Stimulated activated naive CD4-positive, alpha-beta T cell treated with Interleukin-2 at 50 U/mL for 16 hours (primary cell): ENCODE measurements at regions not wholly inside any gene's neighbourhood (a gene's known extent, or its start where the extent isn't known, plus 50 kb on each side); places are given as distances from the start of the nearest gene placed in this dataset.
"Not testable (repeated sequence)": the region's sequence is repeated elsewhere in the genome, so short reads cannot be mapped to it uniquely, and the experiment has no call there.

Experiments
- DNase-seq: peaks from one replicate; lab custom pipeline; 2025; lab: John Stamatoyannopoulos, UW

DNA sequence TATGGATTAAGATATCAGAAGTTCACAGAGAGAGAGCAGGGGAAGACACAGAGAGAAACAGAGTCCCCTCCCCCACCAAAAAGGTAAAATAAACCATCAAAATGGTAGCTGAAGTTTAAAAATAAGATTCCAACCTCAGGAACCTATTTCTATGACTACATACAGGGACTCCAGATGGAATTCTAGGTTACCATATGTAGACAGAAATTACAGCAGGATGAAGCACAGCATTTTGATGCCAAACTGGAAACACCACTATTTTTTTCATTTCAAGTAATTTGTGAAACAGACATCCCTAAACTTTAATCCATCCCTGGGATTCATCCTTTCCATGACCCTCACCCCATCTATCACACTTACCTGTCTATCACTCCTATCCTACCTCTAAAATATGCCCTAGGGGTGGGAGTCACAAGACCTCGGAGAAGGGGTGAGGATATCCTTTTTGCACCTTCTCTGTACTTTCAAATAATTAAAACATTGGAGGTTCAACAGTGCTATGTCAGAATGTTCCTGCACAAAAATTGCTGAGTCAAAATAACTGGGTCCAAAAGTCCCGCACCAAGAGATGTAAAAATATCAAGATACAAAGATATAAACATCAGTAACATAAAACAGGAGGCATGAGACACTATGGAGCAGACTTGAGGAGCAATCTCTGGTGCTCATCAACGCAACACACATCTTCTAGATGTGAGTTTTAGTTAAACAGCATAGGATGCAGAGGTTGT lies 344.5 kb upstream of the RASGEF1B start:
- DNase-seq: no peak

DNA sequence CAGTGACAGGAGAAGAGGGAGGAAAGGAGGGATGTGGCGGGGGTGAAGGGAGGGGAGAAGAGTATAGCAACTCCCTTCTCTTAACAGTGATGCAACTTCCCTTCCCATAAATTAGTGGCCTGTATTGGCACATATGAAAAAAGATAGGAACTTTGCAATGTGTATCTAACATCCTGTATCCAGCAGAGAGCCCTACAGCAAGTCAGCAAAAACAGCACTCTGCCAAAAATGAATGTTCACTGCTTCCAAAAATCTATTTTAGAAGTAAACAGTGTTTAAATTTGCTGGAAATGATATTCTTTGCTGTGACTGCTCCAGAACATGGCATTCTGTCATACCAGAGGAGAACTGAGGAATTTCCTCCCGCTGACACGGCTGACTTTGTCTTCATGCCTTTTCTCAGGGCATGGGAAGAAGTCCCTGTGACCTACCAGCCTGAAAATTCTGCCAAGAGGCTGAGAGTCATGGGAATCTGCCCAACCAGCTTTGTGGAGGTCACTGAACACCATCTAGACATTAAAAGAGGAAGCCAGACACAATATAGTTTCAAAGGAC lies 343.4 kb upstream of the RASGEF1B start:
- no peak for DNase-seq

DNA sequence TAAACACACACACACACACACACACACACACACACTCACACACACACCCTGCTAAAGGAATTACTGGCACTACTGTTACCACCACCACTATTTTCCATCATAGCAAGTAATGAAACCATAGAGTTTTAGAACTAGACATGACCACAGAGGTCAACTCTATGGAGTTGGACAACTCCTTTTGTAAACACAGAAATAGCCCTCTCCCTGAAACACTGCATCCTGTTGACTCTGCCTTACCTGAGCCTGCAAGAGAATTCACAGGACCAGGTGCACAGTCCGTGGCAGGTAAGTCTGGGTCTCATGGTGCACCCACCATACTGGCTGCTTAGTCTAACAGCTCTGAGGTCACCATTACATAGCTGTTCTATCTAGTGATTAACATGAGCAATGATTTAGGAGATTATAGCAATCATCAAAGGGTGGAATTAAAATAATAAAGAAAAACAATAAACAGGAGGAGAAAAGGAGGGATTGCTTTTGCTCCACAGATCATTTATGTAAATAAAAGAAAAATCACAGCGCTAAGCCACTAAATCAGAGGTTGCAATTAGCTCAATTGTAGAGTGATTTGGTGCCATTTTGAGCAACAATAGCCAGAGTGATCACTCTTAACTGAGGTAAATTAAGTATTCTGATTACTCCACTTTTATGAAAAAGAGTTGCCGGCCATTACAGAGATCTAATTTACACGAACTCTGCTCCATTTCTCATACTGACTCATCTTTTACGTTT lies 340.0 kb upstream of the RASGEF1B start:
- no peak for DNase-seq

DNA sequence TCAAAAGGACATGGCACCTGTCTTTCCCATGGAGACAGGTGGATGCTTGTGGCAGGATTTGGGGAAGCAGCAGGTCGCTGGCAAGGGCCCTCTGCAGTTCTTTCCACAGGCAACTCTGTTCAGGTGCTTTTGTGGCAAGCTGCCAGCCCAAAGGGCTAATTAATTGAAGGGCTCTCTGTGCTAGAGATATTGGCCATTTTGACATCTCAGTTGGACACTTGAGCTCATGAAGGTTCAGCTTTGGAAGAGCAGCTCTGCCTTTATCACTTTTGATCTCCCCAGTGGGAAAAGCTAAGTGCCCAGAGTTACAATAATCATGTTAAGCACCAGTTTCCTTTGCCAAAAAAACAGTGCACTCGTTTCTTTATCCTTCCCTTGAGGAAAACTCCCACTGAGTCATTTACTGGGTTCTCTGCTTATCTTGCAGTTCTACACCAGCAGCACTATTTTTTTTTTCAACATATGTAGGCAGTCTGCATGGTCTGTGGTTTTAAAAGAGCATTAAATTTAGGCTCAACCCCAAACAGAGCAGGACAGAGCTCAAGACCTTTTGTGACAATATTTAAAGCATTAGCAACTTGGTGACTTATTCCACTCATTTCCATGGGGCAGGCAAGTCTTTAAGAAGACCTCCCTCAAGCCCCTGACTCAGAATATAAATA lies 336.4 kb upstream of the RASGEF1B start:
- no peak for DNase-seq

DNA sequence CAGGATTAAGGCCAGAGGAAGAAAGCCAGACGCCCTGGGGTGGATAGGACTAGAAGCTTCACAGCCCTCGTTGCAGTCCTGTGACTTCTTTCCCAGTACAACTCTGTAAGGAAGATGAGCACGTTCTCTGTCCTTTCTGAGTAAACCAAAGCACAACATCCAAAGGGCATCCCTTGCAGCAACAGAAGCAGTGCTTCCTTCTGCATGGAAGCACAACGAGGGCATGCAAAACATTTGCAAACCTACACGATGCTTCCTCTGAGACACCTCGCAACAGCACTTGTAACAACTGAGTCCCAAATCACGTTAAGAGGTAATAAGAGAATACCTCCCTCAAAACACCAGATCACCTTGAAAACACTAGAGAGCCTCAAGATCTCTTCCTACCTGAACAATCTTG lies 335.7 kb upstream of the RASGEF1B start:
- no peak for DNase-seq

DNA sequence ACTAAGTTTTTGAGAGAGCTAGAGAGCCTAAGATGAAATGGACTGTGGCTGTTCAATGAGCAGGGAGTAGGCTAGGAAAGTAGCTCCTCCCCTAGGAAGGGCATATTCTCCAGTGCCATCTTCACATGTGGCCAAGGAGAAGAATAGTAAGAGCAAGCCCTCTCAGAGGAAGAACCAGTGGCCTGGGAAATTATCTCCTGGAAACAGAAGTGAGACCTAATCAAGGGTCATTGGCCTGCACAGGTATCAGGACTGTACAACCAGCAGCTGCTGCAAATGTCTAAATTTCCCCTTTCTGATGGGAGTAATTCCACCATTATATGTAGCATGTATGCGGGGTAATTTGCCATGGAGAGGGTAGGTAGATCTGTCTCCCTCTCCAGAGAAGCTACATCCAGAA lies 334.8 kb upstream of the RASGEF1B start:
- DNase-seq: no peak

DNA sequence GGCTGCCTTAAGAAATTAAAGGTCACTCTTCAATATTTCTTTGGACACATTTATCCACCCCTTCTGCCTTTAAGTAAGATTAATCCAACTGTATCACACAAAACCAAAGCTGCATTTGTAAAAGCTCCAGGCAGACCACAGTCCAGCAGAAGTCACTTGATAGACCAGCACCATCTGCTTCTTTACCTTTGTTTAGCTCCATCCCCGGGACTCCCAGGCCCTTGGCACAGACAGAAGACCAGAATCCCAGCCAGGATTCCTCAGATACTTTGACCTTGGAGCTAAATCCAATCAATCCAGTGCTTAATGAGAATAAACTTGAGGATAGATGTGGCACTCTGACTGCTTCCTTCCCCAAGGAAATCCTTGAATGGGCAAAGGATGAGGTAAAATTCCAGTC lies 333.1 kb upstream of the RASGEF1B start:
- DNase-seq: no peak

DNA sequence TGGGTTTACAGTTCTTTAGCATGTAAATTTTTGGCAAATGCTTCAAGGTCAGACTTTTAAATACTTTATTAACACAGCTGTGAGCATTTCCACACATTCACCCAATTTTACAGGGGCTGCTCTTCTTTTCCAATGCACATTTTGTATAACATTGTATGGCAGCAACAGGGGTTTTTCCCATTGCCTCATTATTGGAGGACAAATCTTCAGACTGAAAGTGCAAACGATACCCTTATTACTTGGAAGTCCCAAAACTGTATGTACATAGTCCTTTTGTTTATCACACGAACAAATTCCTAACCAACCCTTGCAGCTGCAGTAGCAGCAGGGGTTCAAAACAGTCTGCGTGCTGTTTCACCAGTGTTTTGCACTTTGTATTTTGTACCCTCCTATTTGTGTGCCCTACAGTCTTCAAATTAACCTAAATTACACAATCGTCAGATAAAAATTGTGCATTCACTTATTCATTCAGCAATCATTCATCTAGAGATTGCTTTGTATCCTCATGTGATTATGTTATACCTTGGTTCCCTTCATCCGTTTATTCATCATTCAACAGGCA lies 330.7 kb upstream of the RASGEF1B start:
- DNase-seq: no peak

DNA sequence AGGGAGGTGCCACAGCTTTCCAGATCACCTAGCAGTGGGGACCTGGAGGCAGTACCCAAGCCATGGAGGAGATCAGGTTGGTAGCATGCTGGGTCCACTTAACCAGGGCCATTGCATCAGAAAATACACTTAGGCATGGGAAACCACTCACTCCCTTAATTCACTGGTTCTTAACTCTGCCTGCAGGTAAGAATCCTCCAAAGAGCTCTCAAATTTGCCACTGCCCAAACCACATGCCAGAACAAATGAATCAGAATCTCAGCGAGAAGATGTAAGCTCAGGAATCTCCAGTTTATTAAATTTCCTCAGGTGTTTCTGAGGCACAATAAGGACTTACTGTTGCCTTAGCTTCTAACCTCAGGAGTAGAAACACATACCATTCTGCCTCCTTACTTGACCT lies 327.7 kb upstream of the RASGEF1B start:
- no peak for DNase-seq

DNA sequence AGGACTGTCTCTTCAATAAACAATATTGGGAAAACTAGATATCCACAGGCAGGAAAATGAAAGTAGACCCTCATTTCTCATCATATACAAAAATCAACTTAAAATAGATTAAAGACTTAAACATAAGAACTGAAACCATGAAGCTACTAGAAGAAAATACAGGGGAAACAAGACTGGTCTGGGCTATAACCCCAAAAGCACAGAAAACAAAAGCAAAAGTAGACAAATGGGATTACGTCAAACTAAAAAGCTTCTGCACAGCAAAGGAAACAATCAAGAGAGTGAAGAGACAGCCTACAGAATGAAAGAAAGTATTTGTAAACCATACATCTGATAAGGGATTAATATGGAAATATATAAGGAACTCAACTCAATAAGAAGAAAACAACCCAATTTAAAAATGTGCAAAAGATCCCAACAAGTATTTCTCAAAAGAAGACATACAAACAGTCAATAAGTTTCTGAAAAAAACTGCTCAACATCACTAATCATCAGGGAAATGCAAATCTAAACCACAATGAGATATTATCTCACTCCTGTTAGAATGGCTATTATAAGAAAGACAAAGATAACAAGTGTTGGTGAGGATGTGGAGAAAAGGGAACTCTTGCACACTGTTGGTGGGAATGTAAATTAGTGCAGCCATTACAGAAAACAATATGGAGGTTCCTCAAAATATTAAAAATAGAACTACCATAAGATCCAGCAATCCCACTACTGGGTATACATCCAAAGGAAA lies 325.3 kb upstream of the RASGEF1B start:
- no peak for DNase-seq

DNA sequence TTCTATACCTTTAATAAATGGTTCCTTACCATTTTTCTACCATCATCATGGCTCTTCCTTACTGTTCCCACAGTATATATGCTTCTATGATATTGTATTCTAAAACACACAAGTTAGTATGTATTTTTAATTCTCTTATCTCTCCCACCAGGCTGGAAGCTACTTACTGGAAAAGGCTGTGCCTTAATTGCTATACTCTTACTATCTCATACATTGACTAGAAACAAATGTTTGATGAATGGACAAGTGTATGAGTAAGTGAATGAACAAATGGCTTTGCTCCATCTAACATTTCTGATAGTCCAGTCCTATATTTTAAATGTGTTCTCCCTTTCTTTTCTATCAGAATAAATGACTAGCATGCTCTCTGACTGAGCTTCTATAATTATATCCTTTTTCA lies 320.8 kb upstream of the RASGEF1B start:
- DNase-seq: no peak

DNA sequence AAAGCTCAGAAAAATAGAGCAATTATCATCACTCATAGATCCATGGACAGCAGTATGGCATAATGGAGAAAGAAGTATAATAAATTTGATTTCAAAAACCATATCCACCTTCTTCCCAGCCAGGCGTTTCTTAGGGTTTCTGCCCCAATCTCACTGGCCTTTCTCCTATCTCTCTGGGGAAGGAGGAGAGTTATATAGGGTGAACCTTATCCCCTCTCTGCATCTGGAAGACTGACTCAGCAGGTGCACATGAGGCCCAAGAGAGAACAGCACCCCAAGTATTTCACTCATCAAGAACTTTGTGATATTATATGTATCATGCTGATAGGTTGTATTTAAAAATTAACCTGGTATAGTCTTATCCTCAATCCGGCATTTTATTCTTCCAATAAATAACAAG lies 318.8 kb upstream of the RASGEF1B start:
- DNase-seq: no peak

DNA sequence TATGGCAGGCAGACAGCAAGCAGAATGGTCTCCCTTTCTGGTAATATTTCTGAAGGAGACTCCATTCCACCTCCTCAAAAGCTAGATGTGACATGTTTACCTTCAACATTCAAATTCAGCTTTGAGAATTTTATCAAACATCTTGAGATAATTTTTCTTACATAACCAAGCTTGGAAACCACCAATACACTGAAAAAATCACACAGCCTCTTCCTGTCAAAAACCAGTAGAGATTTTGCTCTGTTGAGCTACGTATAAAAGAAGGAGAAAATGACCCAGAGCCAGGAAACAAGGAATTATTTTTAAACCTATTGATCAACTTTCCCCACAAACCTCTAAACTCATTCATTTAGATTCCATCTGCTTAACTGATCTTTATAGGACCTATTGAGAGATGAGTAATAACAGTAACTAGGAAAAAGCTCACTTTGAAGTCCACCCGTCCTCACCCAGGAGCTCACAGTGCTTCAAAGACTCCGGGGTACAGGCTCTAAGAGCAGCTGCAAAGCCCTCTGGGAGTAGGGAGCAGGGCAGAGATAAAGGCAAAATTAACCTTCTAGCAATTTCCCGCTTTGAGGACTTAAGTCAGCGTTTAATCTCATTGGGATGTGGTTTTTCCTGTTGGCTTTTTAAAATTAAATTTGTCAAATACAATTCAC lies 318.2 kb upstream of the RASGEF1B start:
- DNase-seq: no peak

DNA sequence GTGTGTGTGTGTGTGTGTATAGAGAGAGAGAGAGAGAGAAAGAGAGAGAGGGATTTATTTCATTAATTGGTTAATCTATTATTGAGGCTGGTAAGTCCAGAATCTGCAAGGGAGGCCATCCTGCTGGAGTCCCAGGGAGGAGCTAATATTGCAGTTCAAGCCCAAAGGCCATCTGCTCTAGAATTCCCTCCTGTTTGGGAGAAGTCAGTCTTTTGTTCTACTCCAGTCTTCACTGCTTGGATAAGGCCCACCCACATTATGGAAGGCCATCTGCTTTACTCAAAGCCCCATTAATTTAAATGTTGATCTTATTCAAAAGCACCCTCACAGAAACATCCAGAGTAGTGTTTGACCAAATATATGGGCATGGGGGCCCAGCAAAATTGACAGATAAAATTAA lies 317.5 kb upstream of the RASGEF1B start:
- DNase-seq: no peak

DNA sequence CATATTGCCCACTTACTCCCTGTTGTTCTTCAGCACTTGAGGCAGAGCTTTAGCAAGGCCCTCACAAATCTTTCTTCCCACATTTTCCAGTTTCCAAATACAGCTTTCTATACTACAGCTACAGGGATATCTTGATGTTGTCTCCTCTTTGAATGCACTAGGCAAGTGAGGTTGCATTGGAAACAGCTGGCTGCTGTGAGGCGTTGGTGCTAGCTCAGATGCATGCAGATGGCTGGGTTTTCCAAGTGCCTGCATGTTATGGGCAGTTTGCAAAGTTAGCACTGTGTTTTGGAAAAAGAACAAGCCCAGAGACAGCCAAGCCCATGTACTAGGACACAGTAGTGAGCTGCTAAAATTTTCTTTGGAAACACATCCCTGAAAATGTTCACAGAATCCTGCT lies 315.1 kb upstream of the RASGEF1B start:
- DNase-seq: no peak

DNA sequence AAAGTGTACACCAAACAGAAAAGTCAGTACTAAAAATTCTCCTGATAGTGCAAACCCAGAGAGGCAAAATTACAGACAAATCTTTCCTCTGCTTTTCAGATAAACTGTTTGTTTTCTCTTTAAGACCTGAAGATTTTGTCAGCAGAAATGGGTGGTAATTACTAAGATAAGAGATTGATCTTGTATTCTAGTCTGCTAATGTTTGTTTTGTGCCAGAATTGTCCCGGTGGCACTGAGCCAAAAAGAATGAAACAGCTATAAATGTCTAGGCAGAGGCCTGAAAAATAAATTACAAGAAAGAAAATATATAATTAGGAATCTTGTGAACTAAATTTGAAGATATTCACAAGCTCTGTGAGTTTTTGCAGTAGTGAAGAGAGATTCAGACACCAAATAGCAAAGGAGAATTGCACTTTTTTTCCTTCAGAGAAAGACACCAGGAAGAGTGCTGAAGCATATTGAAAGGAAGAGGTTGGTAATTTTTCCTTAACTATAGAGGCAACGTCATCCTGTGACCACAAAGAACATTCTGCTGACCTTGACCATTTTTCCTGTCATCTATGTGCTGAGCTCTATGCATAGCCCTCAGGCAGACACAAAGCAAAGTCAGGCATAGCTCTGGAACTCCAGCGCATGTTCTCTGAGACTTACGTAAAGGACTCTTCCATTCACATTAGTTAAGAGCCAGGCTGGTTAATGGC lies 314.5 kb upstream of the RASGEF1B start:
- no peak for DNase-seq

DNA sequence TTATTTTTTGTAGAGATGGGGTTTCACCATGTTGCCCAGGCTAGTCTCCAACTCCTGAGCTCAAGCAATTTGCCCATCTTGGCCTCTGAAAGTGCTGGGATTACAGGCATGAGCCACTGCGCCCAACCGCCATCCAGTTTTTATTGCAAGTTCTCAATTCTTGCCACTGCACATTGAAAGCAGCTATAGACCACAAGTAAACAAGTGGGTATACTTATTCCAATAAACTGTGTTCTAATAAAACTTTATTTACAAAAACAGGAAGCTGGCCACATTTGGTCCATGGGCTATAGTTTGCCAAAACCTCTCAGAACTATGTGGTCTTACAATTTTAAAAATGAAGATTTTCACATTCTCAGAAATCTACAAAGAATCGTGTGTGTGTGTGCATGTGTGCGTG lies 313.6 kb upstream of the RASGEF1B start:
- DNase-seq: no peak

DNA sequence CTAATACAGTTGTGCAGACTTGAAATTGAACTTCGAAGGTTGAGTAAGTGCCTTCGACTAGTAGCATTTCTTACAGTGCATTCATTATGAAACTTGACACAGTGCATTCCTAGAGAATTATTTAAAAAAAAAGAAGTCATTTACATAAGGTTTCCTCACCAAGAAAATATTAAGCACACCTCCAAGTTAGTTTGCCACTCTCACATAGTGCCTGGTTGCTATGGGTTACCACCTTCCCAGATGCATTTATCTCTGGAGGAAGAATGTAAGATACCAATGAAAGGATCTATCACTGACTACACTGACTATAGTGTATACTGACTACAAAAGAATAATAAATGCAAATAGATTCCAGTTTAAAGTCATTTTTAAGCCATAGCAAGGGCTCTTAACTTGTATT lies 311.9 kb upstream of the RASGEF1B start:
- DNase-seq: no peak

DNA sequence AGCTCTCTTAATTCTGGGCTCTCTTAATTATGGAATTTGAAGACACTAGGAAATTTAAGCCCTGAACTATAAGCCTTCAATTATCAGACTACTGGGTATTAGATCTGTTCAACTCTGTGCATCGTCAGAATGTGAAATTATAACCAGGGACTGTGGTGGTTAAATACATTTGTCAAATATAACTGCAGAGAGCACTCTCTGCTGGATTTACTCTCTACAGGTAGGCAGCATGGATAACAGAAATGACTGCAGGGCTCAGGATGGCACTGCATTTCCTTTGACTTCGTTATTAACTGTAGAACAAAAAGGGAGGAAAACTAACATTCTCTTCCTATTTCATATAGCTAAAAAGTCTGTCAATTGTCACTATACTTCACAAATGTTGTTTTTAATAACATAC lies 310.1 kb upstream of the RASGEF1B start:
- no peak for DNase-seq

DNA sequence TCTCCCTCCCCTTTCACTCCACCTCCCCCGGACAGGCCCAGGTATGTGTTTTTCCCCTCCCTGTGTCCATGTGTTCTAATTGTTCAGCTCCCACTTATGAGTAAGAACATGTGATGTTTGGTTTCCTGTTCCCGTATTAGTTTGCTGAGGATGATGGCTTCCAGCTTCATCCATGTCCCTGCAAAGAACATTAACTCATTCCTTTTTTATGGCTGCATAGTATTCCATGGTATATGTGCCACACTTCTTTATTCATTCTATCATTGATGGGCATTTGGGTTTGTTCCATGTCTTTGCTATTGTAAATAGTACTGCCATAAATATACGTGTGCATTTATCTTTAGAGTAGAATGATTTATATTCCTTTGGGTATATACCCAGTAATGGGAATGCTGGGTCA lies 306.0 kb upstream of the RASGEF1B start:
- not testable (repeated sequence) for DNase-seq

DNA sequence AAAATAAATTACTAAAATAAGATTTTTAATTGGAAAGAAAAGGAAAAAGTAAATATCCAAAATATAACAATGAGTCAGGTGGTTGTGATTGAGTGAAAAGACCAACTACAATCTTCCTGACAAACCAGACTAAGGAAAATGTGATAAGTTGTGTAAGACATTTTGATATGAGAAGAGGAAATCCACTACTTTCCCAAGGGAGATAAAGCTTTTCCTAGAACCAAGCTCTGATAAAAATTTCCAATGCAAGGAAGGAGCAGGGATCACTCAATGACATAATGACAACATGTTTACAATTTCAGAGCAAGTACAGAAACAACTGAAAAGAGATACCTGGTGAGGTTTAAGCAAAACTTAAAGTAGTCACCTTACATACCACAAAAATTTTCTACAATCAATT lies 305.1 kb upstream of the RASGEF1B start:
- no peak for DNase-seq
